ENCODE measurements at regions not wholly inside any gene's neighbourhood (a gene's known extent, or its start where the extent isn't known, plus 50 kb on each side); places are given as distances from the start of the nearest gene placed in this dataset.

- Histone ChIP-seq H3K4me1 (ENCODE audit: control insufficient read depth, low read depth, low read length) (no peaks in the 10 kb centered on the region), H3K27ac (ENCODE audit: low read length) (no peak overlapping the region), H3K4me3 (ENCODE audit: low read length) (no peak overlapping the region), H3K9ac (ENCODE audit: low read length) (no peak overlapping the region), H3K36me3 (ENCODE audit: control insufficient read depth, low read depth, low read length) (no peaks in the 10 kb centered on the region), H3K27me3 (ENCODE audit: control insufficient read depth, insufficient read depth, low read length) (no peaks in the 10 kb centered on the region), H3K9me3 (ENCODE audit: control insufficient read depth, low read depth, low read length) (peaks cover 8% of the 10 kb centered on the region)
These were observed 54.8 kb upstream of the ZMAT1 start for GRCh38 chrX:101986586-101986985.

Measured in iPS-18a (cell line).